GM08714 (cell line): ENCODE measurements at regions not wholly inside any gene's neighbourhood (a gene's known extent, or its start where the extent isn't known, plus 50 kb on each side); places are given as distances from the start of the nearest gene placed in this dataset.
"Not testable (repeated sequence)": the region's sequence is repeated elsewhere in the genome, so short reads cannot be mapped to it uniquely, and the experiment has no call there.

Experiments used
- H3K4me3 ChIP-seq: fragments of 200-500 bp; sonication (Bioruptor generic); 2 replicates; pipeline ENCODE4 v1.5.1; 2014; ENCODE audit warnings: mild to moderate bottlenecking, low read length, inconsistent platforms
- ZNF274 ChIP-seq: IDR thresholded peaks from 2 replicates; pipeline ENCODE4 v1.6.1; 2012; ENCODE audit warnings: mild to moderate bottlenecking, low read depth, low read length

DNA sequence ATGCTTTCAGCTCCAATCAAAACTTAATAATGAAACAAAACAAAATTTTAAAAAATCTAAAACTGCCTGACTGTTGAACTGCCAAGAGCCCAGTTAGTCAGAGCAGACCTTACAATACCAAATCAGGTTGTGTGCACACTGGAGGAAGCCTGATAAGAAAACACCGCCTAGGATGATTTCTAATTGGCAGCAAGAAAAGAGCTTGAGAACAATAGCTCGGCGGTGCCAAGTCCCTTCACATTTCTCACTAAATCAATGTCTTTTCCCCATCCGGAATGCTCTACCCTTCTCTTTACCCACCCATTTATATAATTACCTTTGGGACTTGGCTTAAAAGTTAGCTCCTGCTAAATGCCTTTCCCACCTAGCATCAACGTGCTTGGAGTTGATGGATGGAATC is 256.7 kb downstream of the C12orf75 start:
- no peak for TF ChIP-seq ZNF274
- no peak overlapping the region for H3K4me3 ChIP-seq

- no peak overlapping the region for H3K4me3 ChIP-seq
- TF ChIP-seq ZNF274 = no peak
Observed at GRCh38 chr12:105588106-105588505, 257.6 kb downstream of the C12orf75 start.

- H3K4me3 ChIP-seq = no peak overlapping the region
- TF ChIP-seq ZNF274 = no peak
Observed at GRCh38 chr12:105590571-105590970, 260.1 kb downstream of the C12orf75 start.

- no peak for TF ChIP-seq ZNF274
- H3K4me3 ChIP-seq = no peak overlapping the region
Observed at GRCh38 chr12:105595440-105595839, 264.9 kb downstream of the C12orf75 start.

GRCh38 chr12:105596731-105597130 is 266.2 kb downstream of the C12orf75 start:
- TF ChIP-seq ZNF274 = no peak
- H3K4me3 ChIP-seq = no peak overlapping the region

- H3K4me3 ChIP-seq = no peak overlapping the region
- TF ChIP-seq ZNF274 = no peak
Observed at GRCh38 chr12:105598031-105598430, 267.5 kb downstream of the C12orf75 start.

- H3K4me3 ChIP-seq = no peak overlapping the region
- no peak for TF ChIP-seq ZNF274
Observed at GRCh38 chr12:105600911-105601545, 270.5 kb downstream of the C12orf75 start.

DNA sequence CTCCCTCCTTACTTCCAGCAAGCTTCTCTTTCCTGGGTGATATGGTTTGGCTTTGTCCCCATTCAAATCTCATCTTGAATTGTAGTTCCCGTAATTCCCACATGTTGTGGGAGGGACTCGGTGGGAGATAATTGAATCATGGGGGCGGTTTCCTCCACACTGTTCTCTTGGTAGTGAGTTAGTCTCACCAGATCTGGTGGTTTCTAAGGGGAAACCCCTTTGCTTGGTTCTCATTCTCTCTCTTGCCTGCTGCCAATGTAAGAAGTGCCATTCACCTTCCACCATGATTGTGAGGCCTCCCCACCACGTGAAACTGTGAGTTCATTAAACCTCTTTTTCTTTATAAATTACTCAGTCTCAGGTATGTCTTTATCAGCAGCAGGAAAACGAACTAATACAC is 271.8 kb downstream of the C12orf75 start:
- H3K4me3 ChIP-seq = not testable (repeated sequence)

DNA sequence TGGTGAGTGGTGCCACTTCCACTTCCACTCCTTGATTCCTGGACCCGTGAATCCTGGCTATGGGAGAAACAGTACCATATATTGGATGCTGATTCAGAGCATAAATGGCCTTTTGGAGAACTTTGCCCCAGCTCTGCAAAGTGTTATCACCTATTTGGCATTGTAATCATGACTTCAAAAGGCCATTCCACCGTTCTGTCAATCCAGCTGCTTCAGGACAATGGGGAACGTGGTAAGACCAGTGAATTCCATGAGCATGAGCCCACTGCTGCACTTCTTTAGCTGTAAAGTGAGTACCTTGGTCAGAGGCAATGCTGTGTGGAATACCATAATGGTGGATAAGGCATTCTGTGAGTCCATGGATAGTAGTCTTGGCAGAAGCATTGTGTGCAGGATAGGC is 273.8 kb downstream of the C12orf75 start:
- not testable (repeated sequence) for H3K4me3 ChIP-seq

DNA sequence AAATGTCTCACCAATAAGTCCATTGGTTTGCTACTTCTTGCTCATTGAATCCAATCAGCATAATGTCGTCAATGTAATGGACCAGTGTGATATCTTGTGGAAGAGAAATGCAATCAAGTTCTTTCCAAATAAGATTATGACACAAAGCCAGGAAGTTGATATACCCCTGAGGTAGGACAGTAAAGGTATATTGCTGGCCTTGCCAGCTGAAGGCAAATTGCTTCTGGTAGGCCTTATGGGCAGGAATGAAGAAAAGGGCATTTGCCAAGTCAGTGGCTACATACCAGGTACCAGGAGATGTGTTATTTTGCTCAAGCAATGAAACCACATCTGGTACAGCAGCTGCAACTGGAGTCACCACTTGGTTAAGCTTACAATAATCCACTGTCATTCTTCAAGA is 276.1 kb downstream of the C12orf75 start:
- H3K4me3 ChIP-seq = not testable (repeated sequence)

GRCh38 chr12:105609001-105609400 is 278.5 kb downstream of the C12orf75 start:
- not testable (repeated sequence) for H3K4me3 ChIP-seq

- TF ChIP-seq ZNF274 = no peak
- H3K4me3 ChIP-seq = no peak overlapping the region
Observed at GRCh38 chr12:105610459-105610858, 280.0 kb downstream of the C12orf75 start.

DNA sequence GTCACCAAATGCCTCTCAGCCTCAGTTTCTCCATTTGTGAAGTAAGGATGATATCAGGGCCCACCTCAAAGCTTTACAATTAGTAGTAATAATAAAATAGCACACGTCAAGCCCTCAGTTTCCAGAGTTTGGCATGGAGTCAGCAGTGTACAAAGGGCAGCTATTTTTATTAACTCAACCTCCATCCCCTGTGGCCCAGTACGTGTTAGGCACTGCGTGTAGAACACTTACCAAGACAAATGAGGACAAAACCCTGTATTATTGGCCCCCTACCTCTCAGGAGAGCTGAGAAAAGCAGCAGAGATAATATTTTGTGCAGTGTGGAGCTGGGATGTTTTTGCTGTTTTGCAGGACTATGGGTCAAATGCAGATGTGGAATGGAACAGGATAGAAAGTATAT is 280.8 kb downstream of the C12orf75 start:
- no peak overlapping the region for H3K4me3 ChIP-seq
- no peak for TF ChIP-seq ZNF274

GRCh38 chr12:105613269-105613668 is 282.8 kb downstream of the C12orf75 start:
- H3K4me3 ChIP-seq = no peak overlapping the region
- TF ChIP-seq ZNF274 = no peak

GRCh38 chr12:105613887-105614286 is 283.4 kb downstream of the C12orf75 start:
- no peak for TF ChIP-seq ZNF274
- H3K4me3 ChIP-seq = no peak overlapping the region

DNA sequence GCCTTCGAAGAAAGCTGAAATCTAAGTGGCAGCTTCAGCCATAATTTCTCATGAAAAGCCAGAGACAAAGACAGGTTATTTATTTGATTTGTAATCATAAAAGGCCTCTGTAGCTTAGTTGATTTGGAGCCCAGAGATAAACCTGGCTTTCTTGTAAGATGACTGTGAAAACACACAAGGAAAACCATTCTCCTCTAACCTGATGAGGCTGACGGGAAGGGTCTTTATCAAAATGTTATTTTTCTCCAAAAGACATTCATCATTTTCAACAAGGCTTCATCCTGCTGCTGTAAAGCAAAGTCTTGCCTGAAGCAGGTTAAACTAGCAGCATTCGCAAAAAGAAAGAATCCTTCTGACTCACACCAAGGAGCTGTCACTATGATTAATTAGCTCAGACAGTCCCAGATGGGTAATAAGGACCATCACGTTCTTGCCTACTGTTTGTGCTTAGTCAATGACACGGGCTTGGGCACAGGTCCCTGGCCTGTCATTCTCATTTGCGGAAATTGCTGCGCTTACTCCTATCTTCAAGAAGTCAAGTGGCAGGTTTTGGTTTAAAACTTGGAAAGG is 286.6 kb downstream of the C12orf75 start:
- no peak overlapping the region for H3K4me3 ChIP-seq
- TF ChIP-seq ZNF274 = no peak
